EL (cell line): ENCODE measurements at regions not wholly inside any gene's neighbourhood (a gene's known extent, or its start where the extent isn't known, plus 50 kb on each side); places are given as distances from the start of the nearest gene placed in this dataset.
A peak's percentile ranks its signal among the peaks of the same experiment; 100 is the strongest.
"Not testable (repeated sequence)": the region's sequence is repeated elsewhere in the genome, so short reads cannot be mapped to it uniquely, and the experiment has no call there.

Experiments
- DNase-seq: peaks from one replicate; pipeline ENCODE4 v3.0.0-alpha.2; 2016

GRCh38 chr4:19293781-19294180 lies 957.9 kb upstream of the SLIT2 start:
- no peak for DNase-seq

GRCh38 chr4:19293080-19293479 lies 958.6 kb upstream of the SLIT2 start:
- DNase-seq = no peak

GRCh38 chr4:19286924-19287323 lies 964.8 kb upstream of the SLIT2 start:
- DNase-seq = no peak

- DNase-seq = no peak
These were observed 966.6 kb upstream of the SLIT2 start for GRCh38 chr4:19285146-19285545.

- DNase-seq = no peak
These were observed 973.0 kb upstream of the SLIT2 start for GRCh38 chr4:19278665-19279064.

- no peak for DNase-seq
These were observed 985.1 kb upstream of the SLIT2 start for GRCh38 chr4:19266566-19266965.

GRCh38 chr4:19262467-19262866 lies 989.2 kb upstream of the SLIT2 start:
- no peak for DNase-seq

GRCh38 chr4:19260346-19260745 lies 991.4 kb upstream of the SLIT2 start:
- no peak for DNase-seq

GRCh38 chr4:19259920-19260319 lies 991.8 kb upstream of the SLIT2 start:
- no peak for DNase-seq

GRCh38 chr4:19256823-19257222 lies 994.9 kb upstream of the SLIT2 start:
- no peak for DNase-seq

- DNase-seq = peak; percentile 10
These were observed 997.2 kb upstream of the SLIT2 start for GRCh38 chr4:19254486-19254885.

GRCh38 chr4:19248023-19248422 lies 1003.7 kb upstream of the SLIT2 start:
- no peak for DNase-seq

GRCh38 chr4:19241895-19242294 lies 1009.8 kb upstream of the SLIT2 start:
- no peak for DNase-seq

- DNase-seq = peak; percentile 85
These were observed 1012.1 kb upstream of the SLIT2 start for GRCh38 chr4:19239565-19239964.

- no peak for DNase-seq
These were observed 1015.2 kb upstream of the SLIT2 start for GRCh38 chr4:19236473-19236872.

GRCh38 chr4:19230906-19231545 lies 1020.7 kb upstream of the SLIT2 start:
- DNase-seq = no peak

- peak; percentile 55 for DNase-seq
These were observed 1024.0 kb upstream of the SLIT2 start for GRCh38 chr4:19227701-19228100.

- DNase-seq = peak; percentile 34
These were observed 1026.9 kb upstream of the SLIT2 start for GRCh38 chr4:19224820-19225219.

GRCh38 chr4:19216476-19216875 lies 1035.2 kb upstream of the SLIT2 start:
- DNase-seq = no peak

GRCh38 chr4:19214591-19215186 lies 1037.0 kb upstream of the SLIT2 start:
- no peak for DNase-seq

GRCh38 chr4:19213388-19213787 lies 1038.3 kb upstream of the SLIT2 start:
- peak; percentile 8 for DNase-seq

GRCh38 chr4:19205853-19206252 lies 1045.9 kb upstream of the SLIT2 start:
- DNase-seq = no peak

- DNase-seq = not testable (repeated sequence)
These were observed 1053.9 kb upstream of the SLIT2 start for GRCh38 chr4:19197838-19198237.

- DNase-seq = no peak
These were observed 1056.0 kb upstream of the SLIT2 start for GRCh38 chr4:19195696-19196095.

GRCh38 chr4:19194672-19195071 lies 1057.0 kb upstream of the SLIT2 start:
- DNase-seq = no peak
